Neural cell (in vitro differentiated cells): ENCODE measurements at regions not wholly inside any gene's neighbourhood (a gene's known extent, or its start where the extent isn't known, plus 50 kb on each side); places are given as distances from the start of the nearest gene placed in this dataset.

Source experiments
- H2AFZ ChIP-seq: fragments of 200-600, 300-800 bp; sonication (generic), shearing (Covaris generic); 2 replicates; pipeline ENCODE4 v1.6.0; 2014; ENCODE audit warnings: low read depth, mild to moderate bottlenecking, antibody characterized with exemption, low read length, moderate library complexity
- H3F3A ChIP-seq: fragments of 200-600 bp; shearing (Covaris generic); 2 replicates; pipeline ENCODE4 v1.6.1; 2016; ENCODE audit warnings: mild to moderate bottlenecking, moderate library complexity, mixed read lengths, antibody characterized with exemption, low read length; ENCODE audit not compliant: insufficient read depth, poor library complexity, severe bottlenecking
- H3K27ac ChIP-seq: fragments of 200-600, 300-800 bp; sonication (generic), shearing (Covaris generic); 2 replicates; pipeline ENCODE4 v1.5.1; 2014; ENCODE audit warnings: mild to moderate bottlenecking, low read length, moderate library complexity
- H3K27me3 ChIP-seq: fragments of 300-800, 200-600 bp; sonication (generic), shearing (Covaris generic); 2 replicates; pipeline ENCODE4 v1.6.0; 2014; ENCODE audit warnings: mild to moderate bottlenecking, low read depth, low read length, moderate library complexity; ENCODE audit not compliant: insufficient read depth
- H3K36me3 ChIP-seq: fragments of 300-800, 200-600 bp; sonication (generic), shearing (Covaris generic); 2 replicates; pipeline ENCODE4 v1.5.1; 2014; ENCODE audit warnings: mild to moderate bottlenecking, antibody characterized with exemption, low read length, moderate library complexity; ENCODE audit not compliant: insufficient read depth
- H3K4me2 ChIP-seq: fragments of 300-800, 200-600 bp; sonication (generic), shearing (Covaris generic); 2 replicates; pipeline ENCODE4 v1.6.0; 2014; ENCODE audit warnings: mild to moderate bottlenecking, low read length
- H3K4me3 ChIP-seq: fragments of 300-800, 200-600 bp; sonication (generic), shearing (Covaris generic); 2 replicates; pipeline ENCODE4 v1.5.1; 2014; ENCODE audit warnings: mild to moderate bottlenecking, low read length, moderate library complexity
- H3K79me2 ChIP-seq: fragments of 200-600 bp; shearing (Covaris generic); replicated peaks from 2 replicates; pipeline ENCODE4 v1.6.0; 2014; ENCODE audit warnings: mild to moderate bottlenecking, low read length, moderate library complexity; ENCODE audit not compliant: insufficient read depth
- H3K9ac ChIP-seq: fragments of 300-800, 200-600 bp; sonication (generic), shearing (Covaris generic); 2 replicates; pipeline ENCODE4 v1.6.1; 2016; ENCODE audit warnings: mild to moderate bottlenecking, low read length, mixed read lengths
- H3K9me2 ChIP-seq: fragments of 200-600 bp; shearing (Covaris generic); 2 replicates; pipeline ENCODE4 v1.6.1; 2016; ENCODE audit warnings: mild to moderate bottlenecking, low read length, mixed read lengths; ENCODE audit not compliant: insufficient read depth
- H3K9me3 ChIP-seq: fragments of 200-600, 300-800 bp; sonication (generic), shearing (Covaris generic); 2 replicates; pipeline ENCODE4 v1.6.1; 2016; ENCODE audit warnings: mild to moderate bottlenecking, mixed run types, low read length, moderate library complexity, mixed read lengths
- H4K20me1 ChIP-seq: fragments of 200-600 bp; shearing (Covaris generic); 2 replicates; pipeline ENCODE4 v1.6.1; 2016; ENCODE audit warnings: mild to moderate bottlenecking, mixed run types; ENCODE audit not compliant: insufficient read depth
- EP300 ChIP-seq: fragments of 450-650 bp; conservative IDR thresholded peaks from 2 replicates; pipeline ENCODE4 v1.6.1; 2014; ENCODE audit warnings: antibody characterized with exemption, mild to moderate bottlenecking, moderate library complexity; ENCODE audit not compliant: poor library complexity, severe bottlenecking
- EZH2 ChIP-seq: fragments of 200-600, 300-800 bp; shearing (Covaris generic), sonication (generic); IDR thresholded peaks from 2 replicates; pipeline ENCODE4 v1.6.1; 2014; ENCODE audit warnings: antibody characterized with exemption, low read length, borderline replicate concordance, mild to moderate bottlenecking; ENCODE audit not compliant: insufficient read depth, poor library complexity, severe bottlenecking
- MXI1 ChIP-seq: fragments of 450-650 bp; conservative IDR thresholded peaks from 2 replicates; pipeline ENCODE4 v1.6.1; 2014; ENCODE audit warnings: antibody characterized with exemption, mild to moderate bottlenecking; ENCODE audit not compliant: poor library complexity, severe bottlenecking
- POLR2AphosphoS5 ChIP-seq: IDR thresholded peaks from 2 replicates; pipeline ENCODE4 v1.6.1; 2012
- RAD21 ChIP-seq: fragments of 450-650 bp; conservative IDR thresholded peaks from 2 replicates; pipeline ENCODE4 v1.6.1; 2014; ENCODE audit warnings: antibody characterized with exemption, mild to moderate bottlenecking, moderate library complexity
- SMC3 ChIP-seq: fragments of 450-650 bp; conservative IDR thresholded peaks from 2 replicates; pipeline ENCODE4 v1.6.1; 2014; ENCODE audit warnings: antibody characterized with exemption, mild to moderate bottlenecking, moderate library complexity; ENCODE audit not compliant: poor library complexity
- TAF1 ChIP-seq: IDR thresholded peaks from 2 replicates; pipeline ENCODE4 v1.6.1; 2012; ENCODE audit warnings: low read depth
- TF ChIP-seq, protein P1 (sequence below): IDR thresholded peaks from 2 replicates; pipeline ENCODE4 v1.6.1; 2012; ENCODE audit warnings: borderline replicate concordance
- TF ChIP-seq, protein P2 (sequence below): fragments of 450-650 bp; IDR thresholded peaks from 2 replicates; pipeline ENCODE4 v1.5.1; 2014; ENCODE audit warnings: antibody characterized with exemption, mild to moderate bottlenecking, moderate library complexity; ENCODE audit not compliant: poor library complexity, severe bottlenecking

DNA sequence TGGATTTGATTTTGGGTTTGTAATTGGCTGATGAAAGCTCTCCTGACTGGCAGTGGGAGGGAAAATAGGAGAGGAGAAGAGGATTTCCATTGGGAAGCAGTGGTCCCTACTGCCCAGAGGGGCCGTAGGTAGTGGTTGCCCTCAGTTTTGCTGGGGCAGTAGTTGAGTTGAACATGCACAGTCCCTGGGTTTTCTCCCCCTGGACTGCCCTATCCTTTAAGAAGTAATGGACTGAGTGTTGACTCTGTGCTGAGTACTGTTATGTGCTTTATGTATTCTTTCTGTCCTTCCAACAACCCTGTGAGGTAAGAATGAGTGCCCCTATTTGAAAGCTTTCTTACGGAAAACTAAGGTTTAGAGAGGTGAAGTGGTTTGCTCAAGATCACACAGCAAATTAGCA lies 111.2 kb upstream of the RPS23 start:
- Histone ChIP-seq H3K27ac (no peak overlapping the region), H3K9ac (no peak overlapping the region), H3F3A (no peaks in the 10 kb centered on the region), H3K9me3 (no peaks in the 10 kb centered on the region), H3K9me2 (no peaks in the 10 kb centered on the region), H3K36me3 (no peaks in the 10 kb centered on the region), H3K4me3 (no peak overlapping the region), H4K20me1 (no peaks in the 10 kb centered on the region), H2AFZ (no peak overlapping the region), H3K27me3 (no peaks in the 10 kb centered on the region), H3K79me2 (no peaks in the 10 kb centered on the region), H3K4me2 (no peak overlapping the region)
- no peak for TF ChIP-seq EP300
- TF ChIP-seq, protein P1, sequence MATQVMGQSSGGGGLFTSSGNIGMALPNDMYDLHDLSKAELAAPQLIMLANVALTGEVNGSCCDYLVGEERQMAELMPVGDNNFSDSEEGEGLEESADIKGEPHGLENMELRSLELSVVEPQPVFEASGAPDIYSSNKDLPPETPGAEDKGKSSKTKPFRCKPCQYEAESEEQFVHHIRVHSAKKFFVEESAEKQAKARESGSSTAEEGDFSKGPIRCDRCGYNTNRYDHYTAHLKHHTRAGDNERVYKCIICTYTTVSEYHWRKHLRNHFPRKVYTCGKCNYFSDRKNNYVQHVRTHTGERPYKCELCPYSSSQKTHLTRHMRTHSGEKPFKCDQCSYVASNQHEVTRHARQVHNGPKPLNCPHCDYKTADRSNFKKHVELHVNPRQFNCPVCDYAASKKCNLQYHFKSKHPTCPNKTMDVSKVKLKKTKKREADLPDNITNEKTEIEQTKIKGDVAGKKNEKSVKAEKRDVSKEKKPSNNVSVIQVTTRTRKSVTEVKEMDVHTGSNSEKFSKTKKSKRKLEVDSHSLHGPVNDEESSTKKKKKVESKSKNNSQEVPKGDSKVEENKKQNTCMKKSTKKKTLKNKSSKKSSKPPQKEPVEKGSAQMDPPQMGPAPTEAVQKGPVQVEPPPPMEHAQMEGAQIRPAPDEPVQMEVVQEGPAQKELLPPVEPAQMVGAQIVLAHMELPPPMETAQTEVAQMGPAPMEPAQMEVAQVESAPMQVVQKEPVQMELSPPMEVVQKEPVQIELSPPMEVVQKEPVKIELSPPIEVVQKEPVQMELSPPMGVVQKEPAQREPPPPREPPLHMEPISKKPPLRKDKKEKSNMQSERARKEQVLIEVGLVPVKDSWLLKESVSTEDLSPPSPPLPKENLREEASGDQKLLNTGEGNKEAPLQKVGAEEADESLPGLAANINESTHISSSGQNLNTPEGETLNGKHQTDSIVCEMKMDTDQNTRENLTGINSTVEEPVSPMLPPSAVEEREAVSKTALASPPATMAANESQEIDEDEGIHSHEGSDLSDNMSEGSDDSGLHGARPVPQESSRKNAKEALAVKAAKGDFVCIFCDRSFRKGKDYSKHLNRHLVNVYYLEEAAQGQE, result no peak
- TF ChIP-seq, protein P2, sequence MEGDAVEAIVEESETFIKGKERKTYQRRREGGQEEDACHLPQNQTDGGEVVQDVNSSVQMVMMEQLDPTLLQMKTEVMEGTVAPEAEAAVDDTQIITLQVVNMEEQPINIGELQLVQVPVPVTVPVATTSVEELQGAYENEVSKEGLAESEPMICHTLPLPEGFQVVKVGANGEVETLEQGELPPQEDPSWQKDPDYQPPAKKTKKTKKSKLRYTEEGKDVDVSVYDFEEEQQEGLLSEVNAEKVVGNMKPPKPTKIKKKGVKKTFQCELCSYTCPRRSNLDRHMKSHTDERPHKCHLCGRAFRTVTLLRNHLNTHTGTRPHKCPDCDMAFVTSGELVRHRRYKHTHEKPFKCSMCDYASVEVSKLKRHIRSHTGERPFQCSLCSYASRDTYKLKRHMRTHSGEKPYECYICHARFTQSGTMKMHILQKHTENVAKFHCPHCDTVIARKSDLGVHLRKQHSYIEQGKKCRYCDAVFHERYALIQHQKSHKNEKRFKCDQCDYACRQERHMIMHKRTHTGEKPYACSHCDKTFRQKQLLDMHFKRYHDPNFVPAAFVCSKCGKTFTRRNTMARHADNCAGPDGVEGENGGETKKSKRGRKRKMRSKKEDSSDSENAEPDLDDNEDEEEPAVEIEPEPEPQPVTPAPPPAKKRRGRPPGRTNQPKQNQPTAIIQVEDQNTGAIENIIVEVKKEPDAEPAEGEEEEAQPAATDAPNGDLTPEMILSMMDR, result no peak
- no peak for TF ChIP-seq SMC3
- no peak for TF ChIP-seq POLR2AphosphoS5
- TF ChIP-seq EZH2, result no peak
- TF ChIP-seq TAF1, result no peak
- TF ChIP-seq RAD21, result no peak
- no peak for TF ChIP-seq MXI1

DNA sequence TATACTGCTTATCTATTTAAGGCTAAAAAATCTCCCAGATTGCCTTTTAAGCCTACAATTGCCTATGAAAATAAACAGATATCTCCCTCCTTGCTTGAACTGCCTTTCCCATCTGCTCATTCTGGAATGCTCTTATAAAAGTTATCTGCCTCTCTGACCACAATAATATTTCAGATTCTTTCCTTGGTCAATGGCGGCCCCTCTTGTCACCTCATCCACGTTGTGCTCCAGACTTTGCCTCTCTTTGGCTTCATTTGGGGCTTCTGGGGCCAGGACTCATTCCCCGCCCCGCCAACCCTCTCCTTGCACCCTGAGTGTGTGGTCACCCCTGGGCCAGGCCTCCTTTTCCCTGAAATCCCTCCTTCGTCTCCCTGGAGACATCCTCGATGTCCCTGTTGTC lies 110.0 kb upstream of the RPS23 start:
- TF ChIP-seq, protein P2, result no peak
- TF ChIP-seq MXI1 (no peak), TAF1 (no peak), EP300 (no peak), SMC3 (no peak), RAD21 (no peak), EZH2 (no peak), POLR2AphosphoS5 (no peak)
- TF ChIP-seq, protein P1, result no peak
- Histone ChIP-seq H3K4me3 (no peak overlapping the region), H3K27me3 (no peaks in the 10 kb centered on the region), H3K9me2 (no peaks in the 10 kb centered on the region), H3K36me3 (no peaks in the 10 kb centered on the region), H3K9me3 (no peaks in the 10 kb centered on the region), H3K79me2 (no peaks in the 10 kb centered on the region), H3K4me2 (no peak overlapping the region), H3F3A (no peaks in the 10 kb centered on the region), H3K9ac (no peak overlapping the region), H3K27ac (no peak overlapping the region), H4K20me1 (no peaks in the 10 kb centered on the region), H2AFZ (no peak overlapping the region)
